ENCODE measurements at regions not wholly inside any gene's neighbourhood (a gene's known extent, or its start where the extent isn't known, plus 50 kb on each side); places are given as distances from the start of the nearest gene placed in this dataset.

DNA sequence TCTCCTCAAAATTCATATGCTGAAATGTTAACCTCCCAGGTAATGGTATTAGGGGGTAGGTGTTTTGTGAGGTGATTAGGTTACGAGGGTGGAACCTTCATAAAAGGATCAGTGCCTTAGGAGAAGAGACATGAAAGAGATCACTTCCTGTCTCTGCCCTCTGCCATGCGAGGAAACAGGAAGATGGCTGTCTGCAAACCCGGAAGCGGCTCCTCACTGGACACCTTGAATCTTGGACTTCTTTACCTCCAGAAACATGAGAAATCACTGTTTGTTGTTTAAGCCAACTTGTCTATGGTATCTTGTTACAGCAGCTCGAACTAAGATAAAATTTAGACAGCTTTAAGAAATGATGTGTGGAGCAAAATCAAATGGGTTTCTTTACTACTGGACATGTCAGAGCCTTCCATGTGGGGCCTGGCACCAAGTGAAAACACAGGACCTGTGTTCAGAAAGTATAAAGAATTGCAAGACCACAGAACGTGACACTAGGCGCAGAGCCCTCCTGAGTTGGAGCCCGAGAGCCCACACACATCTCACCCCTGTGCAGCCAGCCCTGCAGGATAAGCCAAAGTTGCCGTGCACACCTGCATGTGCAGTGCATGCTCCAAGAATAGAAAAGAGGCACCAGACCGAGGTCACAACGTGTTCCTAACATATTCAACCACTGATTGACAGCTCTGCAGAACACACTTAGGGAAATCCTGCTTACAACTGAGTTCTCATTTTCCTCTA, 112.5 kb upstream of the UQCRFS1 start:
- TF ChIP-seq CTCF (IDR thresholded peaks at IDR 0.05; ENCODE audit: low read depth, low read length, missing control alignments) = no peak
- no peak overlapping the region for H3K4me3 ChIP-seq (ENCODE audit: low read depth, low read length)
- DNase-seq (ENCODE audit: low read depth) = no peak

DNA sequence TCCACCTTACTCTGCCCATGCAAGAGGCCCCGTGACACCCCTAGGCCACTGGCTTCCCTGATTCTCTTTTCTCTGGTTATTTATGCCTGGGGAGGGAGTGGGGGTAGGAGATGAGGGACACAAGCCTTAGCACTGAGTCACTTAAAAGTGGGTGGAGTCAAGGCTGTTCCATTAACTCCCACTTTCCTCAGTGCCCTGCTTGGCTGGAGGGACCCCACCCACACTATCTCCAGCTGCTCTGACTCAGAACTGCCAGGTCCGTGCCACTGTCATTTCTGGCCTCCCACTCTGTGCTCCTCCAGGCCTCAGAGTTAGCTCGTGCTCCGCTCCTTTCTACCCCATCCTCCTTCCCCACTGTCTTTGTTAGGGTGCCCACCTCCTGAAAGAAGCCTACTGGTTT, 113.4 kb upstream of the UQCRFS1 start:
- DNase-seq (ENCODE audit: low read depth) = no peak
- no peak for TF ChIP-seq CTCF (IDR thresholded peaks at IDR 0.05; ENCODE audit: low read depth, low read length, missing control alignments)
- H3K4me3 ChIP-seq (ENCODE audit: low read depth, low read length) = no peak overlapping the region

GRCh38 chr19:29326849-29327840, 114.2 kb upstream of the UQCRFS1 start:
- TF ChIP-seq CTCF (IDR thresholded peaks at IDR 0.05; ENCODE audit: low read depth, low read length, missing control alignments) = no peak
- no peak for DNase-seq (ENCODE audit: low read depth)
- no peak overlapping the region for H3K4me3 ChIP-seq (ENCODE audit: low read depth, low read length)

DNA sequence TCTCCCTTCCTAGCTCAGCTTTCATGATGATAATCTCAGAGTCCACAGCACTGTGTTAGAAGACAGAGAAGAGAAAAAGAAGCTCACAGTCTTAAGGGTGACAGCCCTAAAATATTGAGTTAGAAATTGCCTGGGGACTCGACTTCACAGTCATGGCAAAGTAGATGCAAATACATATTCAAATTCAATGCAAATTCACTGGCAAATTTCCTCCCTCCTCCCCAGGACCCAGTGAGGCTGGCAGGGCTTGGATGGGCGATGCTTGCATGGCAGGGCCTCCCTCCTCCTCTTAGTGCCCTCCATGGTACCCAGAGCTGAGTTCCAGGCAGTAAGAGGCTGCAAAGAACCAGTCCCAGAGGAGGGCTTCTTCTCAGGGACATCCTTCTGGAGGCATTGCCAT, 115.6 kb upstream of the UQCRFS1 start:
- no peak overlapping the region for H3K4me3 ChIP-seq (ENCODE audit: low read depth, low read length)
- no peak for TF ChIP-seq CTCF (IDR thresholded peaks at IDR 0.05; ENCODE audit: low read depth, low read length, missing control alignments)
- no peak for DNase-seq (ENCODE audit: low read depth)

GRCh38 chr19:29329460-29330134, 116.6 kb upstream of the UQCRFS1 start:
- no peak overlapping the region for H3K4me3 ChIP-seq (ENCODE audit: low read depth, low read length)
- no peak for TF ChIP-seq CTCF (IDR thresholded peaks at IDR 0.05; ENCODE audit: low read depth, low read length, missing control alignments)
- no peak for DNase-seq (ENCODE audit: low read depth)

DNA sequence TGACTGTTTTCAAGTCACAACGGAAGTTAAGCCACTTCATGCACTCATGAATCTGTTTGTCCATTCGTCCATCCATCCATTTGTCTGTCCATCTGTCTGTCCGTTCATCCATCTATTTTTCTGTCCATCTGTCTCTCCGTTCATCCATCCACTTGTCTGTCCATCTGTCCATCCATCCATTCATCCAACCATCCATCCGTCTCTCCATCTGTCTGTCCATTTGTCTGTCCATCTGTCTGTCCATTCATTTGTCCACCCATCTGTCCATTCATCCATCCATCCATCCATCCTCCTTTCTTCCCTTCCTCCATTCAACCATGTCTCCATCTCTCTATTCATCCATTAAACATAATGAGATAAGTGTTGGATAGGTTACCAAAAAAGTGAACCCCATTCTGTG, 123.5 kb upstream of the UQCRFS1 start:
- no peak for TF ChIP-seq CTCF (IDR thresholded peaks at IDR 0.05; ENCODE audit: low read depth, low read length, missing control alignments)
- no peak overlapping the region for H3K4me3 ChIP-seq (ENCODE audit: low read depth, low read length)
- no peak for DNase-seq (ENCODE audit: low read depth)
